Esophagus squamous epithelium (tissue), 4 donors: ENCODE measurements at regions not wholly inside any gene's neighbourhood (a gene's known extent, or its start where the extent isn't known, plus 50 kb on each side); places are given as distances from the start of the nearest gene placed in this dataset.
"Not testable (repeated sequence)": the region's sequence is repeated elsewhere in the genome, so short reads cannot be mapped to it uniquely, and the experiment has no call there.

ENCODE experiments used
- CTCF ChIP-seq, 6 experiments: fragments of 450-650 bp in 4 of 6; fragments of 200-600 bp in 2 of 6; sonication (generic) in 2 of 6; IDR thresholded peaks; one replicate each; pipeline ENCODE4 v1.5.1; 2016 to 2019; ENCODE audit warnings: antibody characterized with exemption in 6 of 6, mild to moderate bottlenecking in 4 of 6, moderate library complexity in 4 of 6
- POLR2A ChIP-seq, 4 donors: fragments of 450-650 bp; IDR thresholded peaks; one replicate each; pipeline ENCODE4 v1.6.1; 2017; ENCODE audit warnings: antibody characterized with exemption in 4 of 4, mild to moderate bottlenecking in 4 of 4, moderate library complexity in 3 of 4

GRCh38 chr11:69206613-69206965 lies 50.9 kb downstream of the SMIM38 start:
- not testable (repeated sequence) for TF ChIP-seq CTCF, POLR2A (IDR thresholded peaks at IDR 0.05)
